ENCODE measurements at regions not wholly inside any gene's neighbourhood (a gene's known extent, or its start where the extent isn't known, plus 50 kb on each side); places are given as distances from the start of the nearest gene placed in this dataset.
A peak's percentile ranks its signal among the peaks of the same experiment; 100 is the strongest.

DNA sequence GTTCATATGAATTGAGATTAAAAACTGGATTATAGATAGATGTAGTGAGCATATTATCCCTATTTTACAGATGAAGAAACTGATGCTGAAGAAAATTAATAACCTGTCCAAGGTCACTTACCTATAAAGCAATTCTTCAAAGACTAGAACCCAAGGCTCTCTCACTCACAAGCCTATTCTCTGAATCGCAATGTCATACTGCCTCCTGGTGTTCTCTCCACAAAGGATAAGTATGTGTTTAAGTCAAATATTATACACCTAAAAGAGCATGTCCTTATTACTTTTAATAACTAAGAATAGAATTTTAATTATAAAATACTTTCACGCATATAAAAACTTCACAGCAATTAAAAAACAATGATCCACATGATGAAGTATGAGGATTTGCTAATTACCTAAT, 721.3 kb upstream of the USP15 start:
- DNase-seq (ENCODE audit: low spot score in 2 of 2, unreplicated experiment in 2 of 2), result no peak
- no peaks in the 10 kb centered on the region for H3K36me3 Mint-ChIP-seq
- no peak overlapping the region for H3K4me3 Mint-ChIP-seq
- H3K27ac Mint-ChIP-seq, result no peak overlapping the region
- no peaks in the 10 kb centered on the region for H3K27me3 Mint-ChIP-seq (ENCODE audit: low read depth)
- H3K9me3 Mint-ChIP-seq, result no peaks in the 10 kb centered on the region
- H3K4me1 Mint-ChIP-seq, result no peaks in the 10 kb centered on the region
- TF ChIP-seq, protein P1, sequence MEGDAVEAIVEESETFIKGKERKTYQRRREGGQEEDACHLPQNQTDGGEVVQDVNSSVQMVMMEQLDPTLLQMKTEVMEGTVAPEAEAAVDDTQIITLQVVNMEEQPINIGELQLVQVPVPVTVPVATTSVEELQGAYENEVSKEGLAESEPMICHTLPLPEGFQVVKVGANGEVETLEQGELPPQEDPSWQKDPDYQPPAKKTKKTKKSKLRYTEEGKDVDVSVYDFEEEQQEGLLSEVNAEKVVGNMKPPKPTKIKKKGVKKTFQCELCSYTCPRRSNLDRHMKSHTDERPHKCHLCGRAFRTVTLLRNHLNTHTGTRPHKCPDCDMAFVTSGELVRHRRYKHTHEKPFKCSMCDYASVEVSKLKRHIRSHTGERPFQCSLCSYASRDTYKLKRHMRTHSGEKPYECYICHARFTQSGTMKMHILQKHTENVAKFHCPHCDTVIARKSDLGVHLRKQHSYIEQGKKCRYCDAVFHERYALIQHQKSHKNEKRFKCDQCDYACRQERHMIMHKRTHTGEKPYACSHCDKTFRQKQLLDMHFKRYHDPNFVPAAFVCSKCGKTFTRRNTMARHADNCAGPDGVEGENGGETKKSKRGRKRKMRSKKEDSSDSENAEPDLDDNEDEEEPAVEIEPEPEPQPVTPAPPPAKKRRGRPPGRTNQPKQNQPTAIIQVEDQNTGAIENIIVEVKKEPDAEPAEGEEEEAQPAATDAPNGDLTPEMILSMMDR (IDR thresholded peaks at IDR 0.05; ENCODE audit: unreplicated experiment), result no peak

DNA sequence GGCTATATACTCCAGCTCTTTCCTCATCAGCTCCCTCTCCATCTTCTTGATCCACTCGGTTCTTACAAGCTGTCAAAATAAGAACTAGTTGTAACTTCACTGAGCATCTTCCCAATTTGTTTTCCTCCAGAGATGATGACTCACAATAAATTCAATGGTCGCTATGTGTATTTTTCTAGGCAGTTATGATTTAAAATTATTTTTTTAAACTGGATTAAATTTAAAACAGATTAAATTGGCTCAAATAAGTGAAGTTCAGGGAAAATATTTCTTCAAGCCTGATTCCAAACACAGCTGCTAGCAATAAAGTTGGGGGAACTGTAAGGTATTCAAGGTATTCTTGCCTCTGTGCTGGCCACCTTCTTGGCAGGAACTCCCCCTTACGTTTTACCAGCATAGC, 717.7 kb upstream of the USP15 start:
- H3K9me3 Mint-ChIP-seq, result no peaks in the 10 kb centered on the region
- H3K36me3 Mint-ChIP-seq, result no peaks in the 10 kb centered on the region
- H3K27ac Mint-ChIP-seq, result no peak overlapping the region
- peaks cover 8% of the 10 kb centered on the region for H3K4me1 Mint-ChIP-seq
- TF ChIP-seq, protein P1 (IDR thresholded peaks at IDR 0.05; ENCODE audit: unreplicated experiment), result no peak
- H3K27me3 Mint-ChIP-seq (ENCODE audit: low read depth), result no peaks in the 10 kb centered on the region
- no peak overlapping the region for H3K4me3 Mint-ChIP-seq
- DNase-seq (ENCODE audit: low spot score in 2 of 2, unreplicated experiment in 2 of 2), result no peak

DNA sequence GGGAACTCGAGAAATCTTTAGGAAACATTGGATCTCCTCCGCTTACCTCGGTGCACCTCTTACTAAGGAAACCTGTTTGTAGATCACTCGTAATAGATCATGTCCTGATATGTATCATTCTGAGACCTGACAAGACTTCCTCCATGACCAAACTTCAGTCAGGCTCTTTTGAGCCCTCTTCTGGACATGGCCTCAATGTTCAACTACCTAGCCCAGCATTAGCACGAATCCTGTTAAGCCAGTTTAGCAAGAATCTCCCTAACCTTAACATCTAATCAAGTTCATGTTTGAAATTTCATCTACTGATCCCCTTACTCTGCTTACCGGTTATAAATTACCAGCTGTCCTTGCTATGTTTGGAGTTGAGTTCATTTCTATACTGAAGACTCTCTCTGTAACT, 713.9 kb upstream of the USP15 start:
- no peak for DNase-seq (ENCODE audit: low spot score in 2 of 2, unreplicated experiment in 2 of 2)
- Mint-ChIP-seq H3K36me3 (no peaks in the 10 kb centered on the region), H3K4me3 (no peak overlapping the region), H3K4me1 (peaks cover 11% of the 10 kb centered on the region), H3K27me3 (ENCODE audit: low read depth) (no peaks in the 10 kb centered on the region), H3K9me3 (no peaks in the 10 kb centered on the region), H3K27ac (peak overlapping the region; percentile 53)
- TF ChIP-seq, protein P1 (IDR thresholded peaks at IDR 0.05; ENCODE audit: unreplicated experiment), result no peak

DNA sequence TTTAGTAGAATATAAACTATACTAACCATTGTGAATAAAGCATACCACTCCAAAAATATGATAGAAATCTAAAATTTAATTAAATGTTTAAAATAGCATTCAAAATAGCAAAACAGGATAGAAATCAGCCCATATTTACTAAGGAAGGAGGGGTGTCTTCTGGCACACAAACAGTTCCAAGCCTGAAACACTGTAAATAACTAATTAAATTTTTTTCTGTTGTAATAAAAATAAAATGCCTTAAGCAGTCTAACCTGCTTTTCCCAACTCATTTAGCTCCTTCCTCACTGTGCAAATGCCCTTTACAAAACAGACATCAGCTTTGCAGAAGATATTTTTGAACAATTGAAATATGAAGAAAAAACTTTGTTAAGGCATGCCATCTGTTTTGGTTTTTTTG, 707.1 kb upstream of the USP15 start:
- Mint-ChIP-seq H3K27ac (no peak overlapping the region), H3K9me3 (peaks cover 4% of the 10 kb centered on the region), H3K4me1 (peaks cover 7% of the 10 kb centered on the region), H3K4me3 (no peak overlapping the region), H3K27me3 (ENCODE audit: low read depth) (no peaks in the 10 kb centered on the region), H3K36me3 (no peaks in the 10 kb centered on the region)
- TF ChIP-seq, protein P1 (IDR thresholded peaks at IDR 0.05; ENCODE audit: unreplicated experiment), result no peak
- no peak for DNase-seq (ENCODE audit: low spot score in 2 of 2, unreplicated experiment in 2 of 2)

DNA sequence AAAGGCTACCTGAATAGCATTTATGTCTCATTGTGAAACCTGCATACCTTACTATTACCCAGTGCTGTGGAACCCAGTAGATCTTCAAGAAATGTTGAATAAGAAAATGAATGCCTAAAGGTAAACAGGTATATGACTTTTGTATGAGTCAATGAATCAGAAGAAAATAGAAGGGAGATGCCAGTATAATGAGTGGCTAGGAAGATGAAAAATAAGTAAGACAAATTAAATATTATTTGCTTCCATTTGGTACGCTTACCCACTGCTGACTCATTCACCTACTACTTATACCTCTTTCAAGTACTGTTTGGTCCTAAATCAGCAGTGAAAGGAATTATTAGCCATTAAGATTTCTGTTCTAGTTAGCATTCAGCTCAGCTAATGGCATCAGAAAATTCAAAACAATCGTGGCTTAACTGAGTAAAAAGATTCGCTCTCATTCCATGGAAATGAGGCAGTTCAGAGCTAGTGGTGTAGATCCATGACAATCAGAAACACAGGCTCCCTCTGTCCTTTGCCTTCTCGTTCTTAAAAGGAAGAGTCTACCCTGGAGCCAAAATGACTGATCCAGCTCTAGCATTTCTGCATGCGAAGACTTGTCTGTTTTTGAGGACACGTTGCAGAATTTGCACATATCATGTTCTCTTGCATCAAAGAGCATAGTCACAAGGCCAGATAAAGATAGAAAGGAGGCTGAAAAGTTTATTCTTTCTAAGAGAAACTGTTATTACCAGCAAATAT, 705.8 kb upstream of the USP15 start:
- TF ChIP-seq, protein P1 (IDR thresholded peaks at IDR 0.05; ENCODE audit: unreplicated experiment), result no peak
- no peak for DNase-seq (ENCODE audit: low spot score in 2 of 2, unreplicated experiment in 2 of 2)
- Mint-ChIP-seq H3K27ac (no peak overlapping the region), H3K4me1 (peaks cover 7% of the 10 kb centered on the region), H3K36me3 (no peaks in the 10 kb centered on the region), H3K9me3 (peaks cover 4% of the 10 kb centered on the region), H3K27me3 (ENCODE audit: low read depth) (no peaks in the 10 kb centered on the region), H3K4me3 (no peak overlapping the region)
